ENCODE measurements at regions not wholly inside any gene's neighbourhood (a gene's known extent, or its start where the extent isn't known, plus 50 kb on each side); places are given as distances from the start of the nearest gene placed in this dataset.

GRCh38 chr10:53107711-53108110 is 335.1 kb upstream of the MBL2 start:
- no peak for DNase-seq (ENCODE audit: low read depth)
- in situ Hi-C loops (cut with HindIII; ENCODE audit: low sequenced_read_pairs): no loop called here
- H3K4me3 ChIP-seq (ENCODE audit: low read depth, low read length): no peak overlapping the region
- TF ChIP-seq CTCF (IDR thresholded peaks at IDR 0.05; ENCODE audit: low read depth, low read length, missing control alignments): no peak

GRCh38 chr10:53102424-53102823 is 329.8 kb upstream of the MBL2 start:
- TF ChIP-seq CTCF (IDR thresholded peaks at IDR 0.05; ENCODE audit: low read depth, low read length, missing control alignments): no peak
- no peak for DNase-seq (ENCODE audit: low read depth)
- in situ Hi-C loops (cut with HindIII; ENCODE audit: low sequenced_read_pairs): no loop called here
- no peak overlapping the region for H3K4me3 ChIP-seq (ENCODE audit: low read depth, low read length)

- DNase-seq (ENCODE audit: low read depth): no peak
- in situ Hi-C loops (cut with HindIII; ENCODE audit: low sequenced_read_pairs): no loop called here
- TF ChIP-seq CTCF (IDR thresholded peaks at IDR 0.05; ENCODE audit: low read depth, low read length, missing control alignments): no peak
- no peak overlapping the region for H3K4me3 ChIP-seq (ENCODE audit: low read depth, low read length)
These were observed 321.3 kb upstream of the MBL2 start for GRCh38 chr10:53093878-53094277.

- in situ Hi-C loops (cut with HindIII; ENCODE audit: low sequenced_read_pairs): no loop called here
- no peak overlapping the region for H3K4me3 ChIP-seq (ENCODE audit: low read depth, low read length)
- TF ChIP-seq CTCF (IDR thresholded peaks at IDR 0.05; ENCODE audit: low read depth, low read length, missing control alignments): no peak
These were observed 319.0 kb upstream of the MBL2 start for GRCh38 chr10:53091574-53091973.

GRCh38 chr10:53088961-53089360 is 316.4 kb upstream of the MBL2 start:
- in situ Hi-C loops (cut with HindIII; ENCODE audit: low sequenced_read_pairs): no loop called here
- DNase-seq (ENCODE audit: low read depth): no peak
- no peak for TF ChIP-seq CTCF (IDR thresholded peaks at IDR 0.05; ENCODE audit: low read depth, low read length, missing control alignments)
- no peak overlapping the region for H3K4me3 ChIP-seq (ENCODE audit: low read depth, low read length)

More at GRCh38 chr10:53091574-53091973, 319.0 kb upstream of the MBL2 start:
- DNase-seq (ENCODE audit: low read depth): no peak

- TF ChIP-seq CTCF (IDR thresholded peaks at IDR 0.05; ENCODE audit: low read depth, low read length, missing control alignments): no peak
- DNase-seq (ENCODE audit: low read depth): peak; percentile 1
These were observed 306.7 kb upstream of the MBL2 start for GRCh38 chr10:53079283-53079682.

GRCh38 chr10:53076948-53077347 is 304.4 kb upstream of the MBL2 start:
- H3K4me3 ChIP-seq (ENCODE audit: low read depth, low read length): no peak overlapping the region
- DNase-seq (ENCODE audit: low read depth): no peak
- no peak for TF ChIP-seq CTCF (IDR thresholded peaks at IDR 0.05; ENCODE audit: low read depth, low read length, missing control alignments)
- in situ Hi-C loops (cut with HindIII; ENCODE audit: low sequenced_read_pairs): no loop called here

More at GRCh38 chr10:53079283-53079682, 306.7 kb upstream of the MBL2 start:
- H3K4me3 ChIP-seq (ENCODE audit: low read depth, low read length): no peak overlapping the region
- in situ Hi-C loops (cut with HindIII; ENCODE audit: low sequenced_read_pairs): no loop called here

All from astrocyte of the cerebellum (primary cell).